Upper lobe of left lung (tissue), 4 donors: ENCODE measurements at regions not wholly inside any gene's neighbourhood (a gene's known extent, or its start where the extent isn't known, plus 50 kb on each side); places are given as distances from the start of the nearest gene placed in this dataset.

ENCODE experiments used
- POLR2A ChIP-seq, 4 donors: fragments of 450-650 bp; IDR thresholded peaks; one replicate each; pipeline ENCODE4 v1.5.1; 2016 to 2017; ENCODE audit warnings: antibody characterized with exemption in 4 of 4, mild to moderate bottlenecking in 2 of 4
- POLR2AphosphoS5 ChIP-seq, 2 donors: sonication (generic); formaldehyde crosslinking; IDR thresholded peaks; one replicate each; pipeline ENCODE4 v1.5.1; 2017; ENCODE audit warnings: antibody characterized with exemption in 2 of 2
- TF ChIP-seq, protein P1 (sequence below), 6 experiments: fragments of 450-650 bp in 4 of 6; fragments of 200-600 bp in 2 of 6; sonication (generic) in 2 of 6; IDR thresholded peaks; one replicate each; pipeline ENCODE4 v1.5.1; 2016 to 2019; ENCODE audit warnings: antibody characterized with exemption in 6 of 6

DNA sequence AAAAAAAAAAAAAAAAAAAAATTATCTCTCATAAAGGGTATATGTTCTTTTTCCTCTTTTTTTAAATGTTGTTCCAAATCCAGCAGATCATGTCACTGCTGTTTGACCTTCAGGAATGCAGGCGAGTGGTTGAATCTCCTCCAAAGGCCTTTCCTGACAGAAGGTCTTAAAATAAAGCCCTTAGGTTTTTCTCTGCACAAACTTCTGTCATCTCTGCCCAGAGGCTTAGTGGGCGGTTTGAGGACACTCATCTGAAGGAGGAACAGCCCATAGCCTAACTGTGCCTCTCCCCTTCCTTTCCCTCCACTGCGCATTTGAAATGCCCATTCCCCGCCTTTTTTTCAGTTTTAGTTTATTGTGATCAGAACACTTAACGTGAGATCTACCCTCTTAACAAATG lies 270.2 kb downstream of the TMEM114 start:
- TF ChIP-seq, protein P1, sequence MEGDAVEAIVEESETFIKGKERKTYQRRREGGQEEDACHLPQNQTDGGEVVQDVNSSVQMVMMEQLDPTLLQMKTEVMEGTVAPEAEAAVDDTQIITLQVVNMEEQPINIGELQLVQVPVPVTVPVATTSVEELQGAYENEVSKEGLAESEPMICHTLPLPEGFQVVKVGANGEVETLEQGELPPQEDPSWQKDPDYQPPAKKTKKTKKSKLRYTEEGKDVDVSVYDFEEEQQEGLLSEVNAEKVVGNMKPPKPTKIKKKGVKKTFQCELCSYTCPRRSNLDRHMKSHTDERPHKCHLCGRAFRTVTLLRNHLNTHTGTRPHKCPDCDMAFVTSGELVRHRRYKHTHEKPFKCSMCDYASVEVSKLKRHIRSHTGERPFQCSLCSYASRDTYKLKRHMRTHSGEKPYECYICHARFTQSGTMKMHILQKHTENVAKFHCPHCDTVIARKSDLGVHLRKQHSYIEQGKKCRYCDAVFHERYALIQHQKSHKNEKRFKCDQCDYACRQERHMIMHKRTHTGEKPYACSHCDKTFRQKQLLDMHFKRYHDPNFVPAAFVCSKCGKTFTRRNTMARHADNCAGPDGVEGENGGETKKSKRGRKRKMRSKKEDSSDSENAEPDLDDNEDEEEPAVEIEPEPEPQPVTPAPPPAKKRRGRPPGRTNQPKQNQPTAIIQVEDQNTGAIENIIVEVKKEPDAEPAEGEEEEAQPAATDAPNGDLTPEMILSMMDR (IDR thresholded peaks at IDR 0.05), result no peak
- TF ChIP-seq POLR2A (IDR thresholded peaks at IDR 0.05) (no peak), POLR2AphosphoS5 (IDR thresholded peaks at IDR 0.05) (no peak)
